IMR-90 (cell line): ENCODE measurements at regions not wholly inside any gene's neighbourhood (a gene's known extent, or its start where the extent isn't known, plus 50 kb on each side); places are given as distances from the start of the nearest gene placed in this dataset.

Experiments used
- ATAC-seq: fragments of 200-7000 bp; cut with Tn5 transposase; 2 replicates; pipeline ENCODE4 v1.9.1; 2020; ENCODE audit warnings: low read depth, mild to moderate bottlenecking, moderate library complexity
- BruUV-seq: library from RNA; stranded (reverse); fragments of 400-500 nt; replicated peaks from 2 replicates; lab custom pipeline; 2021; lab: Mats Ljungman, UMichigan
- CTCF ChIA-PET: fragments of 300-600 bp; formaldehyde crosslinking; extraction: SDS; loops from one replicate; lab custom pipeline; 2021; ENCODE audit warnings: antibody characterized with exemption; lab: Yijun Ruan, JAX
- POLR2A ChIA-PET: fragments of 300-600 bp; sonication (Branson Sonifier 250); formaldehyde crosslinking; loops from one replicate; lab custom pipeline; 2022; ENCODE audit warnings: antibody characterized with exemption; ENCODE audit not compliant: unreplicated experiment; lab: Charles Lee
- DNase-seq: peaks from one replicate; pipeline ENCODE4 v3.0.0; 2013
- H2AFZ ChIP-seq: replicated peaks from 2 replicates; pipeline ENCODE3; 2013; ENCODE audit warnings: low read length, mild to moderate bottlenecking; ENCODE audit not compliant: poor library complexity
- H2AK5ac ChIP-seq: 2 replicates; pipeline ENCODE4 v1.6.1; 2013; ENCODE audit warnings: low read depth, low read length, inconsistent platforms
- H2AK9ac ChIP-seq: replicated peaks from 2 replicates; pipeline ENCODE3; 2013; ENCODE audit warnings: mild to moderate bottlenecking, low read depth, low read length, moderate library complexity; ENCODE audit not compliant: poor library complexity
- H2BK120ac ChIP-seq: 2 replicates; pipeline ENCODE4 v1.6.1; 2013; ENCODE audit warnings: low read depth, low read length, inconsistent platforms
- H2BK15ac ChIP-seq: 3 replicates; pipeline ENCODE4 v1.6.1; 2013; ENCODE audit warnings: low read depth, low read length, inconsistent platforms
- H2BK20ac ChIP-seq: 2 replicates; pipeline ENCODE4 v1.6.1; 2013; ENCODE audit warnings: low read depth, mild to moderate bottlenecking, inconsistent platforms, low read length, moderate library complexity
- H2BK5ac ChIP-seq: 2 replicates; pipeline ENCODE4 v1.6.1; 2013; ENCODE audit warnings: mild to moderate bottlenecking, low read depth, low read length, inconsistent platforms; ENCODE audit not compliant: poor library complexity, severe bottlenecking
- H3K14ac ChIP-seq: replicated peaks from 2 replicates; pipeline ENCODE4 v1.6.1; 2013; ENCODE audit warnings: low read depth, low read length, inconsistent platforms
- H3K18ac ChIP-seq: 2 replicates; pipeline ENCODE4 v1.6.1; 2013; ENCODE audit warnings: low read depth, low read length, control low read depth
- H3K23ac ChIP-seq: 2 replicates; pipeline ENCODE4 v1.6.1; 2013; ENCODE audit warnings: low read depth, low read length, inconsistent platforms
- H3K27ac ChIP-seq: 2 replicates; pipeline ENCODE4 v1.5.1; 2013; ENCODE audit warnings: mild to moderate bottlenecking, control low read depth, low read length; ENCODE audit not compliant: insufficient read depth
- H3K27me3 ChIP-seq: 2 replicates; pipeline ENCODE4 v1.6.1; 2013; ENCODE audit warnings: low read length; ENCODE audit not compliant: control insufficient read depth, insufficient read depth
- H3K36me3 ChIP-seq: 2 replicates; pipeline ENCODE4 v1.6.1; 2013; ENCODE audit warnings: low read length, mixed read lengths; ENCODE audit not compliant: control insufficient read depth, insufficient read depth
- H3K4ac ChIP-seq: 2 replicates; pipeline ENCODE4 v1.6.1; 2013; ENCODE audit warnings: low read depth, low read length, inconsistent platforms
- H3K4me1 ChIP-seq: 2 replicates; pipeline ENCODE4 v1.6.1; 2013; ENCODE audit warnings: low read length, mixed read lengths; ENCODE audit not compliant: control insufficient read depth, insufficient read depth
- H3K4me2 ChIP-seq: 2 replicates; pipeline ENCODE4 v1.6.1; 2013; ENCODE audit warnings: low read depth, mild to moderate bottlenecking, control low read depth, low read length, moderate library complexity
- H3K4me3 ChIP-seq: 2 replicates; pipeline ENCODE4 v1.5.1; 2013; ENCODE audit warnings: low read depth, mild to moderate bottlenecking, control low read depth, low read length, moderate library complexity; ENCODE audit not compliant: insufficient read depth
- H3K56ac ChIP-seq: 2 replicates; pipeline ENCODE4 v1.6.1; 2013; ENCODE audit warnings: low read length, inconsistent platforms; ENCODE audit not compliant: insufficient read depth; ENCODE audit errors: extremely low read depth
- H3K79me1 ChIP-seq, 2 experiments: 2 replicates each; pipeline ENCODE4 v1.6.1; 2013; ENCODE audit warnings: low read length in 2 of 2, inconsistent platforms in 1 of 2, low read depth in 1 of 2
- H3K9ac ChIP-seq: 2 replicates; pipeline ENCODE4 v1.6.1; 2013; ENCODE audit warnings: low read depth, low read length, control low read depth
- H3K9me1 ChIP-seq: 2 replicates; pipeline ENCODE4 v1.6.1; 2013; ENCODE audit warnings: low read length, inconsistent platforms; ENCODE audit not compliant: insufficient read depth
- H3K9me3 ChIP-seq: 2 replicates; pipeline ENCODE4 v1.6.1; 2013; ENCODE audit warnings: low read length; ENCODE audit not compliant: control insufficient read depth, insufficient read depth
- H4K20me1 ChIP-seq: 2 replicates; pipeline ENCODE4 v1.6.1; 2013; ENCODE audit warnings: low read length, inconsistent platforms; ENCODE audit not compliant: insufficient read depth
- H4K5ac ChIP-seq: 2 replicates; pipeline ENCODE4 v1.6.1; 2013; ENCODE audit warnings: mild to moderate bottlenecking, low read depth, low read length, control low read depth
- H4K8ac ChIP-seq, 2 experiments: 2 replicates each; pipeline ENCODE4 v1.6.1; 2013; ENCODE audit warnings: low read depth in 2 of 2, low read length in 2 of 2, control low read depth in 1 of 2, inconsistent platforms in 1 of 2
- H4K91ac ChIP-seq: 2 replicates; pipeline ENCODE4 v1.6.1; 2013; ENCODE audit warnings: low read depth, low read length, inconsistent platforms; ENCODE audit not compliant: insufficient read depth
- CEBPB ChIP-seq: IDR thresholded peaks from 2 replicates; pipeline ENCODE4 v1.6.1; 2012; ENCODE audit warnings: low read depth, low read length, improper control_type of control experiment
- CHD1 ChIP-seq: IDR thresholded peaks from 2 replicates; pipeline ENCODE4 v1.6.1; 2012; ENCODE audit warnings: low read depth, low read length, improper control_type of control experiment
- FOS ChIP-seq: fragments of 150-350 bp; IDR thresholded peaks from 2 replicates; pipeline ENCODE4 v1.6.1; 2016; ENCODE audit warnings: low read depth, low read length
- MAZ ChIP-seq: IDR thresholded peaks from 2 replicates; pipeline ENCODE4 v1.6.1; 2012; ENCODE audit warnings: low read depth, mild to moderate bottlenecking, low read length, improper control_type of control experiment, moderate library complexity, borderline replicate concordance
- NFE2L2 ChIP-seq: fragments of 150-350 bp; IDR thresholded peaks from 2 replicates; pipeline ENCODE4 v1.6.1; 2016; ENCODE audit warnings: low read depth, mild to moderate bottlenecking, low read length
- POLR2A ChIP-seq: IDR thresholded peaks from 2 replicates; pipeline ENCODE4 v1.6.1; 2012; ENCODE audit warnings: mild to moderate bottlenecking, low read depth, low read length
- RAD21 ChIP-seq: IDR thresholded peaks from 2 replicates; pipeline ENCODE4 v1.6.1; 2012; ENCODE audit warnings: low read length, improper control_type of control experiment
- WGBS, 2 experiments: methylation state at CpG; one replicate each; pipeline versions ENCODE4 v1.1.5 to v1.1.7; 2013; ENCODE audit warnings: missing lambda C conversion rate in 2 of 2; ENCODE audit not compliant: insufficient read length in 1 of 2; ENCODE audit errors: extremely low coverage in 2 of 2; 5-methylcytosine and 5-hydroxymethylcytosine counted together
- dilution Hi-C: fragments of 300-500 bp; cut with HindIII; formaldehyde crosslinking; loops from one replicate; pipeline ENCODE4 v1.14.3; 2018; ENCODE audit warnings: low sequenced_read_pairs; ENCODE audit not compliant: unreplicated experiment
- in situ Hi-C: fragments of 300-500 bp; cut with MboI; formaldehyde crosslinking; loops from 3 replicates; pipeline ENCODE4 v1.14.3; 2019; ENCODE audit warnings: low sequenced_read_pairs, inconsistent platforms, mixed read lengths
- intact Hi-C: fragments of 100-400 bp; cut with micrococcal nuclease; formaldehyde crosslinking; loops from 2 replicates; pipeline ENCODE4 v1.10.0; 2022

- no CpG with 5 or more reads among the region's 3 CpGs for WGBS, 2 experiments
- intact Hi-C loops: no loop called here
- no peak overlapping the region for H2AK9ac ChIP-seq
- H3K9me3 ChIP-seq: no peaks in the 10 kb centered on the region
- ChIA-PET CTCF (no interaction called here), POLR2A (no interaction called here)
- no peak overlapping the region for H2BK5ac ChIP-seq
- H3K27ac ChIP-seq: no peak overlapping the region
- H3K14ac ChIP-seq: no peak overlapping the region
- no peak overlapping the region for H2AFZ ChIP-seq
- no peak overlapping the region for H4K91ac ChIP-seq
- H3K4me3 ChIP-seq: no peak overlapping the region
- H3K4me2 ChIP-seq: no peak overlapping the region
- no peak for ATAC-seq
- dilution Hi-C loops: no loop called here
- H3K18ac ChIP-seq: no peak overlapping the region
- no TSS peak for BruUV-seq
- H3K56ac ChIP-seq: no peak overlapping the region
- in situ Hi-C loops: no loop called here
- no peak overlapping the region for H2BK15ac ChIP-seq
- no peaks in the 10 kb centered on the region for H3K79me1 ChIP-seq
- no peaks in the 10 kb centered on the region for H3K4me1 ChIP-seq
- no peak overlapping the region for H3K4ac ChIP-seq
- H3K27me3 ChIP-seq: no peaks in the 10 kb centered on the region
- H4K5ac ChIP-seq: no peak overlapping the region
- no peaks in the 10 kb centered on the region for H4K20me1 ChIP-seq
- H3K9me1 ChIP-seq: no peaks in the 10 kb centered on the region
- no peak overlapping the region for H3K9ac ChIP-seq
- no peak overlapping the region for H3K23ac ChIP-seq
- no peak overlapping the region for H2AK5ac ChIP-seq
- DNase-seq: peak; percentile 8
- no peaks in the 10 kb centered on the region for H3K36me3 ChIP-seq
- H2BK20ac ChIP-seq: no peak overlapping the region
- H2BK120ac ChIP-seq: no peak overlapping the region
- H4K8ac ChIP-seq: no peak overlapping the region
- TF ChIP-seq FOS (no peak), CHD1 (no peak), CEBPB (peak; percentile 78), MAZ (no peak), RAD21 (no peak), POLR2A (no peak), NFE2L2 (no peak)
Measured at GRCh38 chr11:101327908-101328307, 198.3 kb upstream of the PGR start.
